ENCODE measurements at regions not wholly inside any gene's neighbourhood (a gene's known extent, or its start where the extent isn't known, plus 50 kb on each side); places are given as distances from the start of the nearest gene placed in this dataset.

DNA sequence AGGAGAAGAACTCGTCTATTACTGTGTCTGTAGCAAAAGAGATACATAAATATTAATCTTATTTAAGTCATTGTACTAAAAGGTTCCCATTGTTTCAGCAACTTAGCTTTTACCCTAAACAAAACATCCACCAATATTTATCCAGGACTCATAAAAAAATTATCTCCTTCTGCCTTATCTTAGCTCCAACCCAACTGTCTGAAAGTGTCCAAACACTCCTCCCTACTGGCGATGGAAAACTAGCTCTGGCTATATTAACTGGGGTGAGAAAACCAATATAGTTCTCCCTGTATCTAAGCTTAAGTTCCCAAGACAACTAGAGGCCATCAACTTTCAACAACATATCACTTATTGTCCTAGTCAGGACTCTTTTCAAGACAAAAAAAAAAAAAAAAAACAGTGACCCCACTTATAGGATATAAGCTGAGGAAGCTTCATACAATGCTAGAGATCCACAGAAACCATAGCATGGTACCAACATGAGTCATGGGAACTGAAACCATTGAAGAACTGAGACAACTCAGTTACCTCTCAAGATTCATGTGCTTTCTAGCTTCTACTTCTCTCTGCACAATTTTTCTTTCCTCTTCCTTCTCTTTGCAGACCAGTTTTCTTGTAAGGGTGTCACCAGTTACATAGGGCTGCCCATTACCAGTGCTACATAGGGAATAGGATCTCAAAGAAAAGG lies 150.7 kb upstream of the RASA1 start:
- TF ChIP-seq RAD21 (IDR thresholded peaks at IDR 0.05; ENCODE audit: low read depth) (no peak), EP300 (IDR thresholded peaks at IDR 0.05; ENCODE audit: borderline replicate concordance) (no peak), ZBTB7A (IDR thresholded peaks at IDR 0.05; ENCODE audit: low read depth) (no peak), USF1 (IDR thresholded peaks at IDR 0.05) (no peak), TEAD4 (IDR thresholded peaks at IDR 0.05) (no peak), TAF1 (IDR thresholded peaks at IDR 0.05; ENCODE audit: low read depth) (no peak), EGR1 (IDR thresholded peaks at IDR 0.05) (no peak), FOXM1 (IDR thresholded peaks at IDR 0.05; ENCODE audit: borderline replicate concordance, low read depth) (no peak), TCF12 (IDR thresholded peaks at IDR 0.05; ENCODE audit: low read depth) (no peak), YY1 (IDR thresholded peaks at IDR 0.05; ENCODE audit: low read depth) (no peak), MAX (IDR thresholded peaks at IDR 0.05) (no peak), NFIC (IDR thresholded peaks at IDR 0.05) (no peak), CREB1 (IDR thresholded peaks at IDR 0.05; ENCODE audit: low read depth) (no peak), CEBPB (IDR thresholded peaks at IDR 0.05) (no peak)
- TF ChIP-seq, protein P1, sequence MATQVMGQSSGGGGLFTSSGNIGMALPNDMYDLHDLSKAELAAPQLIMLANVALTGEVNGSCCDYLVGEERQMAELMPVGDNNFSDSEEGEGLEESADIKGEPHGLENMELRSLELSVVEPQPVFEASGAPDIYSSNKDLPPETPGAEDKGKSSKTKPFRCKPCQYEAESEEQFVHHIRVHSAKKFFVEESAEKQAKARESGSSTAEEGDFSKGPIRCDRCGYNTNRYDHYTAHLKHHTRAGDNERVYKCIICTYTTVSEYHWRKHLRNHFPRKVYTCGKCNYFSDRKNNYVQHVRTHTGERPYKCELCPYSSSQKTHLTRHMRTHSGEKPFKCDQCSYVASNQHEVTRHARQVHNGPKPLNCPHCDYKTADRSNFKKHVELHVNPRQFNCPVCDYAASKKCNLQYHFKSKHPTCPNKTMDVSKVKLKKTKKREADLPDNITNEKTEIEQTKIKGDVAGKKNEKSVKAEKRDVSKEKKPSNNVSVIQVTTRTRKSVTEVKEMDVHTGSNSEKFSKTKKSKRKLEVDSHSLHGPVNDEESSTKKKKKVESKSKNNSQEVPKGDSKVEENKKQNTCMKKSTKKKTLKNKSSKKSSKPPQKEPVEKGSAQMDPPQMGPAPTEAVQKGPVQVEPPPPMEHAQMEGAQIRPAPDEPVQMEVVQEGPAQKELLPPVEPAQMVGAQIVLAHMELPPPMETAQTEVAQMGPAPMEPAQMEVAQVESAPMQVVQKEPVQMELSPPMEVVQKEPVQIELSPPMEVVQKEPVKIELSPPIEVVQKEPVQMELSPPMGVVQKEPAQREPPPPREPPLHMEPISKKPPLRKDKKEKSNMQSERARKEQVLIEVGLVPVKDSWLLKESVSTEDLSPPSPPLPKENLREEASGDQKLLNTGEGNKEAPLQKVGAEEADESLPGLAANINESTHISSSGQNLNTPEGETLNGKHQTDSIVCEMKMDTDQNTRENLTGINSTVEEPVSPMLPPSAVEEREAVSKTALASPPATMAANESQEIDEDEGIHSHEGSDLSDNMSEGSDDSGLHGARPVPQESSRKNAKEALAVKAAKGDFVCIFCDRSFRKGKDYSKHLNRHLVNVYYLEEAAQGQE (IDR thresholded peaks at IDR 0.05; ENCODE audit: low read depth) = no peak

- no peak for TF ChIP-seq CEBPB (IDR thresholded peaks at IDR 0.05)
- TF ChIP-seq FOXM1 (IDR thresholded peaks at IDR 0.05; ENCODE audit: borderline replicate concordance, low read depth) = no peak
- no peak for TF ChIP-seq MAX (IDR thresholded peaks at IDR 0.05)
- no peak for TF ChIP-seq NFIC (IDR thresholded peaks at IDR 0.05)
- no peak for TF ChIP-seq ZBTB7A (IDR thresholded peaks at IDR 0.05; ENCODE audit: low read depth)
- no peak for TF ChIP-seq TCF12 (IDR thresholded peaks at IDR 0.05; ENCODE audit: low read depth)
- no peak for TF ChIP-seq CREB1 (IDR thresholded peaks at IDR 0.05; ENCODE audit: low read depth)
- TF ChIP-seq, protein P1 (IDR thresholded peaks at IDR 0.05; ENCODE audit: low read depth) = no peak
- TF ChIP-seq TAF1 (IDR thresholded peaks at IDR 0.05; ENCODE audit: low read depth) = no peak
- TF ChIP-seq RAD21 (IDR thresholded peaks at IDR 0.05; ENCODE audit: low read depth) = no peak
- TF ChIP-seq YY1 (IDR thresholded peaks at IDR 0.05; ENCODE audit: low read depth) = no peak
- no peak for TF ChIP-seq EGR1 (IDR thresholded peaks at IDR 0.05)
- no peak for TF ChIP-seq TEAD4 (IDR thresholded peaks at IDR 0.05)
- no peak for TF ChIP-seq USF1 (IDR thresholded peaks at IDR 0.05)
- TF ChIP-seq EP300 (IDR thresholded peaks at IDR 0.05; ENCODE audit: borderline replicate concordance) = no peak
These were observed 148.1 kb upstream of the RASA1 start for GRCh38 chr5:87119588-87119987.

- no peak for TF ChIP-seq USF1 (IDR thresholded peaks at IDR 0.05)
- TF ChIP-seq EP300 (IDR thresholded peaks at IDR 0.05; ENCODE audit: borderline replicate concordance) = peak; percentile 84
- no peak for TF ChIP-seq RAD21 (IDR thresholded peaks at IDR 0.05; ENCODE audit: low read depth)
- TF ChIP-seq, protein P1 (IDR thresholded peaks at IDR 0.05; ENCODE audit: low read depth) = no peak
- TF ChIP-seq TEAD4 (IDR thresholded peaks at IDR 0.05) = peak; percentile 90
- TF ChIP-seq MAX (IDR thresholded peaks at IDR 0.05) = no peak
- TF ChIP-seq CREB1 (IDR thresholded peaks at IDR 0.05; ENCODE audit: low read depth) = 0 out of 2 replicates have a peak, but pooled peaks have one; percentile 6
- peak; percentile 96 for TF ChIP-seq NFIC (IDR thresholded peaks at IDR 0.05)
- no peak for TF ChIP-seq TAF1 (IDR thresholded peaks at IDR 0.05; ENCODE audit: low read depth)
- no peak for TF ChIP-seq ZBTB7A (IDR thresholded peaks at IDR 0.05; ENCODE audit: low read depth)
- TF ChIP-seq TCF12 (IDR thresholded peaks at IDR 0.05; ENCODE audit: low read depth) = peak; percentile 79
- no peak for TF ChIP-seq YY1 (IDR thresholded peaks at IDR 0.05; ENCODE audit: low read depth)
- 0 out of 2 replicates have a peak, but pooled peaks have one; percentile 46 for TF ChIP-seq CEBPB (IDR thresholded peaks at IDR 0.05)
- TF ChIP-seq EGR1 (IDR thresholded peaks at IDR 0.05) = no peak
- TF ChIP-seq FOXM1 (IDR thresholded peaks at IDR 0.05; ENCODE audit: borderline replicate concordance, low read depth) = peak; percentile 87
These were observed 147.0 kb upstream of the RASA1 start for GRCh38 chr5:87120518-87121303.
